RWPE1 (cell line): ENCODE measurements at regions not wholly inside any gene's neighbourhood (a gene's known extent, or its start where the extent isn't known, plus 50 kb on each side); places are given as distances from the start of the nearest gene placed in this dataset.

Experiments
- CTCF ChIA-PET: fragments of 350-600 bp; sonication (Branson Sonifier 250); formaldehyde crosslinking; extraction: SDS; loops from one replicate; lab custom pipeline; 2021; lab: Yijun Ruan, JAX
- POLR2A ChIA-PET: fragments of 400-600 bp; formaldehyde crosslinking; extraction: SDS; loops from one replicate; lab custom pipeline; 2020; ENCODE audit warnings: antibody characterized with exemption; ENCODE audit not compliant: low non-redundant PET; lab: Yijun Ruan, JAX
- DNase-seq: peaks from one replicate; pipeline ENCODE4 v3.0.0; 2012; ENCODE audit warnings: low spot score
- H3K27ac ChIP-seq: fragments of 450-650 bp; 2 replicates; pipeline ENCODE4 v1.5.1; 2017
- TF ChIP-seq, protein P1 (sequence below): fragments of 450-650 bp; conservative IDR thresholded peaks from 2 replicates; pipeline ENCODE4 v1.5.1; 2017; ENCODE audit warnings: low read depth, mild to moderate bottlenecking

DNA sequence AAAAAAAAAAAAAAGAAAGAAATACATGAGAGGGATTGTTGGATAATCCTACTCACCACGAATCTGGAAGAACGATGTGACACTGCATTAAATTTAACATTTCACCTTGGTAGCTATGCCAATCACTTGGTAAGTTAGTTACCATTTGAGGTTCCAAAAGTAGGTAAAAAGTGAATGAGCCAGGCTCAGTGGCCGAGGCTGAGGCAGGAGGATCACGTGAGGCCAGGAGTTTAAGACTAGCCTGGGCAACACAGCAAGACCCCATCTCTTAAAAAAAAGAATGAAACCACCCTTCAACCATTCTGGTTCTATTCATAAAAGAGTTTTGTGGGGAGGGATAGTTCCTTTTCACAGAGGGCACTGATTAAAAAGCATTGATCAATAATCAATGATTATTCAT lies 133.6 kb downstream of the ADSS2 start:
- no peak for DNase-seq
- CTCF ChIA-PET, result no interaction called here
- POLR2A ChIA-PET, result no interaction called here
- TF ChIP-seq, protein P1, sequence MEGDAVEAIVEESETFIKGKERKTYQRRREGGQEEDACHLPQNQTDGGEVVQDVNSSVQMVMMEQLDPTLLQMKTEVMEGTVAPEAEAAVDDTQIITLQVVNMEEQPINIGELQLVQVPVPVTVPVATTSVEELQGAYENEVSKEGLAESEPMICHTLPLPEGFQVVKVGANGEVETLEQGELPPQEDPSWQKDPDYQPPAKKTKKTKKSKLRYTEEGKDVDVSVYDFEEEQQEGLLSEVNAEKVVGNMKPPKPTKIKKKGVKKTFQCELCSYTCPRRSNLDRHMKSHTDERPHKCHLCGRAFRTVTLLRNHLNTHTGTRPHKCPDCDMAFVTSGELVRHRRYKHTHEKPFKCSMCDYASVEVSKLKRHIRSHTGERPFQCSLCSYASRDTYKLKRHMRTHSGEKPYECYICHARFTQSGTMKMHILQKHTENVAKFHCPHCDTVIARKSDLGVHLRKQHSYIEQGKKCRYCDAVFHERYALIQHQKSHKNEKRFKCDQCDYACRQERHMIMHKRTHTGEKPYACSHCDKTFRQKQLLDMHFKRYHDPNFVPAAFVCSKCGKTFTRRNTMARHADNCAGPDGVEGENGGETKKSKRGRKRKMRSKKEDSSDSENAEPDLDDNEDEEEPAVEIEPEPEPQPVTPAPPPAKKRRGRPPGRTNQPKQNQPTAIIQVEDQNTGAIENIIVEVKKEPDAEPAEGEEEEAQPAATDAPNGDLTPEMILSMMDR, result no peak
- H3K27ac ChIP-seq, result no peak overlapping the region

DNA sequence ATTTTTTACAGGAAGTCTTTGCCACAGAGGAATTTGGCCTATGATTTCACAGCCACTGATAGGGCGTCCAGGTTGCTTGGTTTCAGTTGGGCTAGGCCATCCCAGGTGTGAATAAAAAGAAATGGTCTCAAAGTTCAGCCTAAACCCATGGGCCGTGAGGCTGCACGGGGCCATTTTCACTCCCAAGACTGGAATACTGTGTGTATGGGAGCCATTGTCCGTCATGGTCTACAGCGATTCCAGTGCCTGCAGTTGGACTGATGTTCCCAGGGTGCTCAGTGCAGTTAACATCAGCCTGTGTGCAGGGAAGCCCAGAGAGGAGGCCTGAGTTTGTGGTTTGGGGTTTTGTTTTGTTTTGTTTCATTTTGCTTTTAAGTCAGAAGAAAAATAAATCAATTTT lies 133.2 kb downstream of the ADSS2 start:
- no peak for DNase-seq
- POLR2A ChIA-PET, result no interaction called here
- TF ChIP-seq, protein P1, result no peak
- CTCF ChIA-PET, result no interaction called here
- no peak overlapping the region for H3K27ac ChIP-seq

DNA sequence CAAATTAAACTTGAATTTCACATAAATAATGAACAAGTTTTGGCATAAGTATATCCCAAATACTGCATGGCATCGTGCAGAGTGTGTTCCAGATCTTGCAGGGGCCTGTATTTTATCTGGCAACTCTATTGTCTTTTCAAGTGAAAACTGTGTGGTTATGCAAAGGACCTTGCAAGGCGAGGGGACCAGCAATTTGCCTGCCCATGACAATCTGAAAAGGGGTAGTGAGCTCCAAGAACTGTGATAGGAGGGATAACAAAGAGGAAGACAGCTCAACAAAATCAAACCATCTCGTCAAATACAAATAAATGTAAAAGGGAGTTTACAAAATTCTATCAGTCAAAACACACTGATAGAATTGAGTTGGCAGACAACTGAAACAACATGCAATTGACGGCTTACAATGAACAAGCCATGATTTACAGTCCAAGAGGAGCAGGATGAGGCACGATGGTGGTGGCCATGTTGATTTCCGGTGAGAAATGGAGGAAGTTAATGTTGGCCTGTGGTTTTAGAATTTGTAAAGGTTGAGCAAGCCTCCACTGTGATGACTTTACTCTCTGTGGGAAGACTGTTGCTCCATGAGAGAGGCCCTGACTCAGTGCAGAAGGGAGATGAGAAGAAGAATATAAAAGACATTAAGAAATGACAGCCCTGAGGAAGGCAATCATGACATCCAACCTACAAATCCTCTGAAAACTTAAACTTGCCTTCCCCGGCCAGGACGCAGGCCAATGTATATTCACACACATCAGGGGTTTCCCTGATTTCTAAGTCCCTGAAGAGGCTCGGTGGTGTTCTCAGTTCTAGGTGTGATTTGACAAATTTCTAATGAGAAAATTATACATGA lies 132.2 kb downstream of the ADSS2 start:
- CTCF ChIA-PET, result no interaction called here
- TF ChIP-seq, protein P1, result no peak
- DNase-seq, result no peak
- POLR2A ChIA-PET, result no interaction called here
- H3K27ac ChIP-seq, result no peak overlapping the region; the same call in 1 of the 2 replicates

DNA sequence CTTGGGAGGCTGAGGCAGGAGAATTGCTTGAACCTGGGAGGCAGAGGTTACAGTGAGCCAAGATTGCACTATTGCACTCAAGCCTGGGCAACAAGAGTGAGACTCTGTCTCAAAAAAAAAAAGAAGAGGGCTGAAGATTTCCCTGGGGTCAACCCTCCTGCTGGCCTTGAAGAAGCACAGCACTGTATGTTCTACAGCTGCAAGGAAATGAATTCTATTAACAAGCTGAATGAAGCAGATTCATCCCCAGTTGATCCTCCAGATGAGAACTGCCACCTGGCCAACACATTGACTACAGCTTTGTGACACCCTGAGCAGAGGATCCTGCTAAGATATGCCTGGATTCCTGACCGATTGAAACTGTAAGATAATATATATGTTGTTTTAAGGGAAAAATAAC lies 129.5 kb downstream of the ADSS2 start:
- ChIA-PET CTCF (interaction anchor here (1.2 kb wide), 1 partner anchor 23 kb away, joined by 4 read pairs; no protein-coding TSS in a partner anchor), POLR2A (no interaction called here)
- H3K27ac ChIP-seq, result peak overlapping the region; percentile 62
- DNase-seq, result no peak
- TF ChIP-seq, protein P1, result no peak

DNA sequence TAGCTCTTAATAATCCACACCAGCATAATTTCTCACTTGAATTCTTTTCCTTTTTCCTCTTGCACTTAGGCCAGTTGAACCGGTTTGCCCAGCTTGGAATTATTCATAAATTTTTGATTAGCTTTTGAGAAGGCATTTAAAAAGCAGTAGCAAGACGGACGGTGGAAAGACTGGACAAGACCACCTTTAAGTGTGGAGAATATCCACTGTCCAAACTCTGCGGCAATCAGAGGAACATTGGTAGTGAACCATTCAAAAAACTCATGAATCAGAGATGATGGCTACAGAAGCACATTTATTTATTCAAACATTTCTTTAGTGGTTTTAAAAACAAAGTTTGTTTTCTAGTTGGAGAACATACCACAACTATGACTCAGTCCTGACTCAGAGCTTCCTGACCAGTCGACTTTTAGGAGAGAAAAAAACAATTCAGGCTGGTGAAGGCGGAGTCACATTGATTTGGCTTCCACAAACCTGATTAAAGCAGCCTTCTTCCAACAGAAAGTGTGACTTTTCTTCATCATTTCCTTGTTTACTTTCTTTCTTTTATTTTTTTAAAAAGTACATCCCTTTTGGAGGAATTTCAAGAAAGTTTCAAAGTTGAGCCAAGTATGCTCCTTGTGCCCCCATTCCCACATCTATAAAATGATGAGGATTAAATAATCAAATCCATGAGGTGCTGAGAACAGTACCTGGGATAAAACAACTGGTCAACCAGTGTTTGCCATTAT lies 128.8 kb downstream of the ADSS2 start:
- H3K27ac ChIP-seq, result peak overlapping the region; percentile 82
- POLR2A ChIA-PET, result no interaction called here
- CTCF ChIA-PET, result interaction anchor here (1.2 kb wide), 1 partner anchor 24 kb away, joined by 4 read pairs; no protein-coding TSS in a partner anchor
- TF ChIP-seq, protein P1, result no peak
- peak; percentile 88 for DNase-seq

DNA sequence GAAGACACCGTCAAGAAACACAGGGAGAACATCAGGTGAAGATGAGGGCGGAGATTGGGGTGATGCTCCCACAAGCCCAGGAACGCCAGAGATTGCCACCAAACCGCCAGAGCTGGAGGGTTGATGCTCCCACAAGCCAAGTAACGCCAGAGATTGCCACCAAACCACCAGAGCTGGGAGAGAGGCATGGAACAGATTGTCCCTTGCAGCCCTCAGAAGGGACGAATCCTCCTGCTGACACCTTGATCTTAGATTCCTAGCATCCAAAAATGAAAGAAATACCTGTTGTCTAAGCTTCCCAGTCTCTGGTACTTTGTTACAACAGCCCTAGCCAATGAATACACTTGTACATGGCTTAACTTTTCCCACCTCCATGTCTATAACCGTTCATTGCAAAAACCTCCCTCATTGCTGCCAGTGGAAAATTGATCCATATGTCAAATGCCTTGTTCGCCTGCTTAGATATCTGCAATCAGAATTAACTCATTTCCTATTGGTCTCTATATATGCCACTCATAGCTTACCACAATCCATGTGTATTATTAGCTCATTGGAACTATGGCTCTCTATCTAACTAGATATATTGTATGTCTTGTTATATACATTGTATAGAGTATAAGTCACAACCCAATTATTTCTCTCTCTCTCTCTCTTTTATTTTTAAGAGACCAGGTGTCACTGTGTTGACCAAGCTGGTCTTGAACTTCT lies 127.4 kb downstream of the ADSS2 start:
- H3K27ac ChIP-seq, result peak overlapping the region; percentile 82
- ChIA-PET CTCF (interaction anchor here (0.6 kb wide), 1 partner anchor 25 kb away, joined by 3 read pairs; no protein-coding TSS in a partner anchor), POLR2A (no interaction called here)
- DNase-seq, result no peak
- TF ChIP-seq, protein P1, result no peak
